Cardiac muscle cell (in vitro differentiated cells and primary cell): ENCODE measurements at regions not wholly inside any gene's neighbourhood (a gene's known extent, or its start where the extent isn't known, plus 50 kb on each side); places are given as distances from the start of the nearest gene placed in this dataset.

Source experiments
- DNase-seq, 2 donors: peaks; one replicate each; pipeline versions ENCODE4 v3.0.0 to v3.0.0-alpha.2; 2010 to 2017; ENCODE audit warnings: low read depth in 1 of 2, low spot score in 1 of 2
- H3K27ac ChIP-seq: fragments of 200-600 bp; sonication (generic); 2 replicates; pipeline ENCODE4 v1.5.1; 2016
- H3K27me3 ChIP-seq: fragments of 200-600 bp; sonication (generic); 2 replicates; pipeline ENCODE4 v1.6.0; 2016; ENCODE audit warnings: control low read depth
- H3K36me3 ChIP-seq: fragments of 200-600 bp; sonication (generic); 2 replicates; pipeline ENCODE4 v1.5.1; 2016; ENCODE audit warnings: control low read depth
- H3K4me1 ChIP-seq: fragments of 200-600 bp; sonication (generic); 2 replicates; pipeline ENCODE4 v1.8.1; 2017; ENCODE audit warnings: low read depth, mild to moderate bottlenecking, mixed run types
- H3K4me3 ChIP-seq: fragments of 200-600 bp; sonication (generic); 2 replicates; pipeline ENCODE4 v1.5.1; 2016; ENCODE audit warnings: mild to moderate bottlenecking
- H3K9me3 ChIP-seq: fragments of 200-600 bp; sonication (generic); 2 replicates; pipeline ENCODE4 v1.5.1; 2017; ENCODE audit warnings: low read depth, mild to moderate bottlenecking, control low read depth
- TF ChIP-seq, protein P1 (sequence below): IDR thresholded peaks from 2 replicates; pipeline ENCODE4 v1.5.1; 2012; ENCODE audit warnings: low read depth, mild to moderate bottlenecking, low read length

DNA sequence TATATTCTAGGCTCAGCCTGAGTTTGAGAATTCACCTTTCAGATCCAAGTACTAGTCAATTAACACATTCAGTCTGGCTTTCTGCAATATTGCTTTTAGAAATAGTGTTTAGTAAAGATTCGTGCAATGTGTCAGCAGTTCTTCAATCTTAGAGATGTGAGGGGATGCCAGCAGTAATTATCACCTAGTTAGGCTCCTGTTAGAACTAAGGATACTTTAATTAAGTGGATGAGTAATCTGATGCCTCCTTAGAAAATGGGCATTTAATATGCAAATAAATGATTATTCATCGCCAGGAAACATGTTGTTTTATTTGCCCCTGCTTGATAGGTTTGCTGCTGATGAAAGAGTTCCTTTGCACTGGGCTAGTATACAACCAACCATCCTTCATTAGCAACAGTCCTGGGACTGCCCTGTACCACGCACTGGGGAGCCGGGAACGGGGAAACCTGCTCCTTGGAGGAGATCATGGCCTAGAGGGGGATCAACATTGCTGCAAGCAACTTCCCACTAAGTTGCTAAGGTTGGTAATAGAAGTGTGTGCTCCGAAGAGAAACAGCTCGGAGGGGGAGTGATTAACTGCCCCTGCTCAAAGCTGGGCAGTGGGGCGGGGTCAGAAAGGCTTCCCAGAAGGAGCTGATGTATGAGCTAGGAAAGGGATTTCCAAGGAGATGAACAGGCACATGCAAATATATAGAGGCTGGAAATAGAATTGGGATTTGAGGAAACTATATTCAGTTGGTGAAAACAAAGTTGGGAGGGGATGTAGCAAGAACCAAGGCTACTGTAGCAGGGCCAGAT is 231.8 kb downstream of the DRD1 start:
- H3K4me1 ChIP-seq, result no peaks in the 10 kb centered on the region
- no peak overlapping the region for H3K4me3 ChIP-seq
- H3K27me3 ChIP-seq, result no peaks in the 10 kb centered on the region
- H3K9me3 ChIP-seq, result no peaks in the 10 kb centered on the region
- DNase-seq, result no peak
- H3K27ac ChIP-seq, result no peak overlapping the region
- H3K36me3 ChIP-seq, result no peaks in the 10 kb centered on the region
- TF ChIP-seq, protein P1, sequence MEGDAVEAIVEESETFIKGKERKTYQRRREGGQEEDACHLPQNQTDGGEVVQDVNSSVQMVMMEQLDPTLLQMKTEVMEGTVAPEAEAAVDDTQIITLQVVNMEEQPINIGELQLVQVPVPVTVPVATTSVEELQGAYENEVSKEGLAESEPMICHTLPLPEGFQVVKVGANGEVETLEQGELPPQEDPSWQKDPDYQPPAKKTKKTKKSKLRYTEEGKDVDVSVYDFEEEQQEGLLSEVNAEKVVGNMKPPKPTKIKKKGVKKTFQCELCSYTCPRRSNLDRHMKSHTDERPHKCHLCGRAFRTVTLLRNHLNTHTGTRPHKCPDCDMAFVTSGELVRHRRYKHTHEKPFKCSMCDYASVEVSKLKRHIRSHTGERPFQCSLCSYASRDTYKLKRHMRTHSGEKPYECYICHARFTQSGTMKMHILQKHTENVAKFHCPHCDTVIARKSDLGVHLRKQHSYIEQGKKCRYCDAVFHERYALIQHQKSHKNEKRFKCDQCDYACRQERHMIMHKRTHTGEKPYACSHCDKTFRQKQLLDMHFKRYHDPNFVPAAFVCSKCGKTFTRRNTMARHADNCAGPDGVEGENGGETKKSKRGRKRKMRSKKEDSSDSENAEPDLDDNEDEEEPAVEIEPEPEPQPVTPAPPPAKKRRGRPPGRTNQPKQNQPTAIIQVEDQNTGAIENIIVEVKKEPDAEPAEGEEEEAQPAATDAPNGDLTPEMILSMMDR, result no peak

DNA sequence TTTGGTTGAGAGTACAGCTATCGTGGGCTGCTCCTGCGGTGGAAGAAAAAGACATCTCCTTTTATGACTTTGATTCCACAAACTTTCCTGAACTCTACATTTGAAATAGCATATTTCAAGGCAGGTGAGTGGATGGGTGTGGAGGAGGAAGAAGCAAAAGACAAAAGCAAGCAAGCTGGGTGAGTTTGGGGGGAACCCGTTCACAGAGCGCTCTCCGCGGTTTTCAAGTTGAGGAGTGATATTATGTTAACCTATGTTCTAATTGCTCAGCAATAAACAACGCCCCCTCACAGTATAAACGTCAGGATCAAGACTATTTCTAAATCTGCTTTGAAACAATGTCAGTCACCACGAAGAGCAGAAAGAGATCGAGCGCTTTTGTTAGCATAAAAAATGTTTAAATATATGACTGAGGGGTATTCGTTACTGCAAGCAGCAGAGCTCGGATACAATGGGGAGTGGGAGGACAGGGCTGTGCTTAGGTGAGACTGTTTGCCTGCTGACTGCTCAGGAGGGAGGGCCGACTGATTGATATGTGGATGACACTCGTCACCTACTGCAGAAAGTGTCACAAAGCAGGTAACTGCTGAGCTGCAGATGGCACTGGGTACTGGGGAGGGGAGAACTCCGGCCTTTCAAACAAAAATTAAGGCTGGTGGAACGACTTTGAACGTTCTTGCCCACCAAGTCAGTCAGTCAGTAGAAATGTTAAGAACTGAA is 236.5 kb downstream of the DRD1 start:
- Histone ChIP-seq H3K4me3 (no peak overlapping the region), H3K27me3 (no peaks in the 10 kb centered on the region), H3K27ac (no peak overlapping the region), H3K4me1 (no peaks in the 10 kb centered on the region), H3K36me3 (no peaks in the 10 kb centered on the region), H3K9me3 (no peaks in the 10 kb centered on the region)
- TF ChIP-seq, protein P1, result no peak
- no peak for DNase-seq

DNA sequence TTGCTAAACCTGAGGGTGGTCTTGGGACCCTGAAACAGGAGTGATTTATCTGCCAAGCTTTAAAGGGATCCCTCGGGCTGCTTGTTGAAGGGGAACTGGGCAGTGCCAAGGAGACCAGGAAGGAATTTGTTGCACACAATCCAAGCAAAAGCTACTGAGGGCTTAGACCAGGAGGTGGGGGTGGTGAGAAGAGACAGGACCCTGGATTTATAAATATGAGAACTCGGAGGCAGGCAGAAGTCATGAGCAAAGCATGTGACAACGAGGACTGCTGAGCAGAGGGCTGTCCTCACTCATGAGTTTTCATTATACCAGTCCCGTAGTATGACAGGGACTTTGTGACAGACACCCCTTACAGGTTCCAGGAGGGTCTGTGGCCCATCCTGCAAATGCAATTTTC is 237.3 kb downstream of the DRD1 start:
- H3K9me3 ChIP-seq, result no peaks in the 10 kb centered on the region
- no peak overlapping the region for H3K4me3 ChIP-seq
- H3K36me3 ChIP-seq, result no peaks in the 10 kb centered on the region
- TF ChIP-seq, protein P1, result no peak
- no peak overlapping the region for H3K27ac ChIP-seq
- no peak for DNase-seq
- no peaks in the 10 kb centered on the region for H3K4me1 ChIP-seq
- no peaks in the 10 kb centered on the region for H3K27me3 ChIP-seq

DNA sequence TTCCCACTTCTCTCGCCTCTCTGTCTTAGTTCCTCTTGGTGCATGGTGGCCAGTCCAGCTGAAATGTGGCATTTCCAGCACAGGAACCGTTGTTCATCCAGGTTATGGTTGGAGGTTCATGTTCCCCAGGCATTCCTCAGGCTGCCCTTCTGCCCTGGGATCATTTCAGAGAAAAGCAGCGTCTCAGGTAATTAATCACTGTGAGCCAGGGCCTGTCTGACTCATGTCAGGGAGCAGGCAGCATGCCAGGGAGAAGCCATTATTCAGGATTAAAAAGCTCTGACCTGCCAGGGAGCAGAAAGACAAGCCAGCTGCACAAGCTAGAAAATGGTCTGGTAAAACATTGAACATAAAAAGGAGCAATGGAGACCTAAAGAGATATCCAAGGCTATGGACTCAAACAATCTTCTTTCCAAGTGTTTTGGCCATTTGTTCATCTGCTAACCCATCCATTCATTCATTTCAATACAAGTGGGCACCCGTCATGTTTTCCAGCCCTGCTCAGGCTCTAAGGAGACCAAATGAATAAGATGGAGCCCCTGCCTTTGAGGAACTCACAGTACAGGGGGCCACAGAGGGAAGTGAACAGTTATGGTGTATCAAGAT is 241.4 kb downstream of the DRD1 start:
- TF ChIP-seq, protein P1, result no peak
- Histone ChIP-seq H3K36me3 (no peaks in the 10 kb centered on the region), H3K9me3 (no peaks in the 10 kb centered on the region), H3K27me3 (no peaks in the 10 kb centered on the region), H3K4me3 (no peak overlapping the region), H3K27ac (no peak overlapping the region), H3K4me1 (no peaks in the 10 kb centered on the region)
- DNase-seq, result peak in 1 of 2 donors; percentile 46

DNA sequence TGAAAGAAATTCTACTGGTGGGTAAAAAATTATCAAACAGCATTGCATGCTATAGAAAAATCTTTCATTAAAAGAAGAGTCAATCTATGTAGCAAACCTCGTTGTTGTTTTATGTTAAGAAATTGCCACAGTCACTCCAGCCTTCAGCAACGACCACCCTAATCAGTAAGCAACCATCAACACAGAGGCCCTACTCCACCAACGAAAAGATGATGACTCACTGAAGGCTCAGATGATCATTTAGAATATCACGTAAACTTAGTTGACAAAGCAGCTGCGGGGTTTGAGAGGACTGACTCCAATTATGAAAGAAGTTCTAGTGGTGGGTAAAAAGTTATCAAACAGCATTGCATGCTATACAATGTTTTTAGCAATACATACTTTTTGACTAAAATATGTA is 242.6 kb downstream of the DRD1 start:
- Histone ChIP-seq H3K27ac (no peak overlapping the region), H3K36me3 (no peaks in the 10 kb centered on the region), H3K9me3 (no peaks in the 10 kb centered on the region), H3K4me1 (peaks cover 4% of the 10 kb centered on the region), H3K27me3 (no peaks in the 10 kb centered on the region), H3K4me3 (no peak overlapping the region)
- DNase-seq, result no peak
- TF ChIP-seq, protein P1, result no peak
